Natural killer cell (primary cell): ENCODE measurements at regions not wholly inside any gene's neighbourhood (a gene's known extent, or its start where the extent isn't known, plus 50 kb on each side); places are given as distances from the start of the nearest gene placed in this dataset.

Source experiments
- ATAC-seq, 3 donors: fragments of 150-1000 bp in 2 of 3; fragments of 200-7000 bp in 1 of 3; cut with Tn5 transposase; 1 replicate in 1 of 3; 2 replicates in 2 of 3; pipeline ENCODE4 v1.10.0; 2021; ENCODE audit warnings: mild to moderate bottlenecking in 2 of 3, moderate library complexity in 2 of 3
- DNase-seq, 2 donors: peaks; one replicate each; pipeline versions ENCODE4 v3.0.0 to v3.0.0-alpha.2; 2013 to 2021; ENCODE audit warnings: mixed read lengths in 1 of 2
- H3K27ac ChIP-seq: one replicate; pipeline ENCODE4 v1.5.1; 2013; ENCODE audit warnings: mild to moderate bottlenecking, low read length
- H3K27me3 ChIP-seq: one replicate; pipeline ENCODE4 v1.6.1; 2013; ENCODE audit warnings: low read length; ENCODE audit not compliant: control insufficient read depth, insufficient read depth
- H3K36me3 ChIP-seq: one replicate; pipeline ENCODE4 v1.6.1; 2013; ENCODE audit warnings: low read length; ENCODE audit not compliant: control insufficient read depth, insufficient read depth
- H3K4me1 ChIP-seq: one replicate; pipeline ENCODE4 v1.6.1; 2013; ENCODE audit warnings: low read length; ENCODE audit not compliant: control insufficient read depth, insufficient read depth
- H3K4me3 ChIP-seq: one replicate; pipeline ENCODE4 v1.5.1; 2013; ENCODE audit warnings: low read length
- H3K9me3 ChIP-seq: one replicate; pipeline ENCODE4 v1.6.1; 2013; ENCODE audit warnings: low read length; ENCODE audit not compliant: control insufficient read depth, insufficient read depth
- H3K27ac Mint-ChIP-seq, 2 donors: one replicate each; pipeline ENCODE4 v1.8.0; 2022; ENCODE audit warnings: mild to moderate bottlenecking in 2 of 2, mixed read lengths in 2 of 2, moderate library complexity in 1 of 2
- H3K27me3 Mint-ChIP-seq, 2 donors: one replicate each; pipeline ENCODE4 v1.8.0; 2022; ENCODE audit warnings: low read depth in 2 of 2, mixed read lengths in 2 of 2
- H3K36me3 Mint-ChIP-seq: one replicate; pipeline ENCODE4 v1.8.0; 2022; ENCODE audit warnings: mixed read lengths
- H3K4me1 Mint-ChIP-seq, 2 donors: one replicate each; pipeline ENCODE4 v1.8.0; 2022; ENCODE audit warnings: mixed read lengths in 2 of 2
- H3K4me3 Mint-ChIP-seq: one replicate; pipeline ENCODE4 v1.8.0; 2022; ENCODE audit warnings: mild to moderate bottlenecking, moderate library complexity, mixed read lengths
- H3K9me3 Mint-ChIP-seq, 2 donors: one replicate each; pipeline ENCODE4 v1.8.0; 2022; ENCODE audit warnings: mixed read lengths in 2 of 2
- CTCF ChIP-seq: fragments of 200-600 bp; IDR thresholded peaks from one replicate; pipeline ENCODE4 v1.8.0; 2022; ENCODE audit warnings: antibody characterized with exemption
- WGBS: methylation state at CpG from one replicate; pipeline ENCODE4 v1.1.7; 2013; ENCODE audit warnings: missing lambda C conversion rate; ENCODE audit not compliant: insufficient coverage; 5-methylcytosine and 5-hydroxymethylcytosine counted together
- intact Hi-C: fragments of 100-400 bp; cut with micrococcal nuclease; formaldehyde crosslinking; loops from one replicate; pipeline ENCODE4 v1.14.2; 2022

GRCh38 chr13:76768384-76768783 is 117.8 kb downstream of the KCTD12 start:
- no peaks in the 10 kb centered on the region for H3K9me3 ChIP-seq
- Mint-ChIP-seq H3K9me3 (no peaks in the 10 kb centered on the region), H3K4me1 (no peaks in the 10 kb centered on the region), H3K4me3 (no peak overlapping the region), H3K27me3 (peaks cover 0 to 16% of the 10 kb centered on the region in 2 donors), H3K36me3 (no peaks in the 10 kb centered on the region), H3K27ac (no peak overlapping the region)
- H3K4me3 ChIP-seq = no peak overlapping the region
- H3K36me3 ChIP-seq = no peaks in the 10 kb centered on the region
- H3K27ac ChIP-seq = no peak overlapping the region
- WGBS = 50% methylated on average over 1 of the region's 1 CpG
- TF ChIP-seq CTCF = no peak
- H3K27me3 ChIP-seq = no peaks in the 10 kb centered on the region
- intact Hi-C loops = no loop called here
- no peak for DNase-seq
- H3K4me1 ChIP-seq = no peaks in the 10 kb centered on the region
- no peak for ATAC-seq

- DNase-seq (no peak), ATAC-seq (no peak)
- no peaks in the 10 kb centered on the region for H3K9me3 Mint-ChIP-seq
- no peak for TF ChIP-seq CTCF
- H3K4me1 Mint-ChIP-seq = no peaks in the 10 kb centered on the region
- intact Hi-C loops = no loop called here
- no peaks in the 10 kb centered on the region for H3K36me3 Mint-ChIP-seq
- WGBS = 71% methylated on average over 1 of the region's 1 CpG
- H3K27me3 Mint-ChIP-seq = peaks cover 0 to 12% of the 10 kb centered on the region in 2 donors
- H3K27ac ChIP-seq = no peak overlapping the region
- H3K9me3 ChIP-seq = no peaks in the 10 kb centered on the region
- H3K27me3 ChIP-seq = no peaks in the 10 kb centered on the region
- H3K27ac Mint-ChIP-seq = no peak overlapping the region
- H3K36me3 ChIP-seq = no peaks in the 10 kb centered on the region
- H3K4me3 Mint-ChIP-seq = no peak overlapping the region
- H3K4me1 ChIP-seq = no peaks in the 10 kb centered on the region
- H3K4me3 ChIP-seq = no peak overlapping the region
Observed at GRCh38 chr13:76764916-76765315, 121.3 kb downstream of the KCTD12 start.

- no peak overlapping the region for H3K4me3 Mint-ChIP-seq
- Histone ChIP-seq H3K27ac (no peak overlapping the region), H3K9me3 (no peaks in the 10 kb centered on the region), H3K4me3 (no peak overlapping the region), H3K4me1 (no peaks in the 10 kb centered on the region), H3K36me3 (no peaks in the 10 kb centered on the region), H3K27me3 (no peaks in the 10 kb centered on the region)
- H3K4me1 Mint-ChIP-seq = no peaks in the 10 kb centered on the region
- ATAC-seq = no peak
- H3K36me3 Mint-ChIP-seq = no peaks in the 10 kb centered on the region
- no peaks in the 10 kb centered on the region for H3K9me3 Mint-ChIP-seq
- no peak for TF ChIP-seq CTCF
- intact Hi-C loops = no loop called here
- WGBS = 86% methylated on average over 1 of the region's 1 CpG
- no peak overlapping the region for H3K27ac Mint-ChIP-seq
- DNase-seq = peak in 1 of 2 donors; percentile 3
- H3K27me3 Mint-ChIP-seq = peaks cover 0 to 10% of the 10 kb centered on the region in 2 donors
Observed at GRCh38 chr13:76764429-76764828, 121.8 kb downstream of the KCTD12 start.

- no peaks in the 10 kb centered on the region for H3K9me3 ChIP-seq
- ATAC-seq (no peak), DNase-seq (no peak)
- Mint-ChIP-seq H3K9me3 (no peaks in the 10 kb centered on the region), H3K27me3 (no peaks in the 10 kb centered on the region), H3K4me3 (no peak overlapping the region), H3K27ac (no peak overlapping the region), H3K4me1 (no peaks in the 10 kb centered on the region), H3K36me3 (no peaks in the 10 kb centered on the region)
- WGBS = 83% methylated on average over 2 of the region's 2 CpGs
- no peaks in the 10 kb centered on the region for H3K27me3 ChIP-seq
- no peaks in the 10 kb centered on the region for H3K36me3 ChIP-seq
- TF ChIP-seq CTCF = no peak
- no peak overlapping the region for H3K4me3 ChIP-seq
- intact Hi-C loops = no loop called here
- H3K27ac ChIP-seq = no peak overlapping the region
- H3K4me1 ChIP-seq = no peaks in the 10 kb centered on the region
Observed at GRCh38 chr13:76762721-76763120, 123.5 kb downstream of the KCTD12 start.
